SK-N-MC (cell line): ENCODE measurements at regions not wholly inside any gene's neighbourhood (a gene's known extent, or its start where the extent isn't known, plus 50 kb on each side); places are given as distances from the start of the nearest gene placed in this dataset.

Source experiments
- EZH2 ChIP-seq: fragments of 200-600 bp; sonication (generic); IDR thresholded peaks from one replicate; pipeline ENCODE4 v1.6.1; 2017; ENCODE audit warnings: antibody characterized with exemption
- POLR2AphosphoS5 ChIP-seq: IDR thresholded peaks from 2 replicates; pipeline ENCODE4 v1.6.1; 2012; ENCODE audit warnings: mild to moderate bottlenecking, low read depth, low read length, borderline replicate concordance

DNA sequence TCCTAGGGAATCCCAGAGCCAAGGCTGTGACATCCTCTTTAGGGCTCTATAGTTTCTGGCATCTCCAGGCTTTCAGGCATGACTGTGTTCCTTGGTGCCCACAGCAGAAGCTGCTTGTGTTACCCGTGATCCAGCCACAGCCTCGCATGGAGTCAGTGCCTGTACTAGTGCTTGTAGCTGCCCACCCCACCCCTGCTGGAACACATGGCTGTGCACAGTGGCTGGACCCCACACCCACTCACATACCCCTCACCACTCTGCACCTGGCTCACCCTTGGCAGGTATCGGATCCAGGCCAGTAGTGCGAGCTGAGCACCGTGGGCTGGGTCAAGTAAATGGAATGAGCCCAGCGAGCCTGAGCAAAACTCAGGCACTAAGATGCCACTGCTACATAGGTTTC, 934.7 kb upstream of the PRMT6 start:
- no peak for TF ChIP-seq EZH2
- TF ChIP-seq POLR2AphosphoS5, result no peak
